ENCODE measurements at regions not wholly inside any gene's neighbourhood (a gene's known extent, or its start where the extent isn't known, plus 50 kb on each side); places are given as distances from the start of the nearest gene placed in this dataset.

DNA sequence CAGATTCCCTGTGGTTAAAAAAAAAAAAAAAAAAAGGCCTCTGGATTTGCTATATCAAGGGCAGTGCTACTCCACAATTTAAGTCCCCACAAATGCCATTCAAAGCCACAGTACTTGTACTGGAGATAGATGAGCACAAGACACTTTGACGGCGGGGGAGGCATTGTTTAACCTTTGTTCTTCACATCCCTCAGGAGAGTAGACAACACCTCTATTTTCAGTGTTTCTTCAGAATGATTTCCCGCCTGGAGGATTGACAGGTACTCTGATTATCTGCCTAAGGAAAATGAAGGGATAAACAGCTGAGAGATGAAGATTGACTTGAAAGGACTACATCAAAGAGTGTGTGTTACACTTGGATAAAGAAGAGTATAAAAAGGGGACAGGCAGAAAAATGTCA, 58.7 kb downstream of the OTOL1 start:
- no peak overlapping the region for H3K9ac ChIP-seq (ENCODE audit: low read length)
- no peaks in the 10 kb centered on the region for H3K27me3 ChIP-seq (ENCODE audit: control insufficient read depth, insufficient read depth, low read length)
- H3K9me3 ChIP-seq (ENCODE audit: control insufficient read depth, insufficient read depth, low read depth, low read length) = no peaks in the 10 kb centered on the region
- H3K27ac ChIP-seq (ENCODE audit: low read depth, low read length) = no peak overlapping the region
- peaks cover 9% of the 10 kb centered on the region; the same call in 1 of the 2 replicates for H3K4me1 ChIP-seq (ENCODE audit: control insufficient read depth, insufficient read depth, low read length)
- no peaks in the 10 kb centered on the region for H3K36me3 ChIP-seq (ENCODE audit: control insufficient read depth, insufficient read depth, low read length)
- no peak overlapping the region for H3K4me3 ChIP-seq (ENCODE audit: low read depth, low read length)

DNA sequence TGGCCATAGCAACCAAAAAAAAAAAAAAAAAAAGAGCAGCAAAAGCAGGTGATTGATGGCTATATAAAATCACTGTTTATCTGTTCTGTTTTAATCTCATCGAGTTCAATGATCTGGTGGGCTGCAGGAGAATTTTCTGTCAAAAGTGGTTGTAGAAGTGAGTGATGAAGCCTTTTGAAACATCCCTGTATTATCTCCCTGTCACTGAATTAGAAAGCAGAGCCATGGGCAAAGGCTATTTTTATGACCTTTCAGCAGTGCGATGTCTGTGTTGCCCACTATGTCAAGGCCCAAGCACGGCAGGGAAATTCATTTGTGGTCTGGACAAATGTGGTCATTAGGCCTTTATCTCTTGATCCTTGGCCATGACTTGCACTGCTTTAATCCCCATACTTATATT, 59.9 kb downstream of the OTOL1 start:
- Histone ChIP-seq H3K4me1 (ENCODE audit: control insufficient read depth, insufficient read depth, low read length) (peaks cover 9% of the 10 kb centered on the region; the same call in 1 of the 2 replicates), H3K9ac (ENCODE audit: low read length) (no peak overlapping the region), H3K9me3 (ENCODE audit: control insufficient read depth, insufficient read depth, low read depth, low read length) (no peaks in the 10 kb centered on the region), H3K27me3 (ENCODE audit: control insufficient read depth, insufficient read depth, low read length) (no peaks in the 10 kb centered on the region), H3K27ac (ENCODE audit: low read depth, low read length) (no peak overlapping the region), H3K36me3 (ENCODE audit: control insufficient read depth, insufficient read depth, low read length) (no peaks in the 10 kb centered on the region), H3K4me3 (ENCODE audit: low read depth, low read length) (no peak overlapping the region)

DNA sequence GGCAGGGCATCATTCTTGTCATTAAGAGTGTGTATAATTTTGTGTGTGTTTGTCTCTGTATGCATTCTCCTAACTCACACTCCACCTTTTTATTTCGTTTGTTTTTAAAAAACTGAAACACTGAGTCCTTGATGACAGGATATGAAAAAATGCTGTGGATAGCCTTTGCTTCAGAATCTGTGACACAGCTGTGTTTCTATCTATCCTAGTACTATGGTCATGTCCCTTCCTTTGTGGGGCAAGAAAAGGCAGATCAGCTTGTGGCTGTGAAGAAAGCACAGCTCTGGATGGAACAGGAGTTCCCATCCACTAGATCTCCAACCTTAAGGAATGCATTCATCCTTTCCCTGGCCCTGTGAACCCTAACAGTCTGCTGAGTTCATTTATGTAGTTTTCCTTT, 60.3 kb downstream of the OTOL1 start:
- Histone ChIP-seq H3K9ac (ENCODE audit: low read length) (no peak overlapping the region), H3K4me3 (ENCODE audit: low read depth, low read length) (no peak overlapping the region), H3K4me1 (ENCODE audit: control insufficient read depth, insufficient read depth, low read length) (peaks cover 9% of the 10 kb centered on the region; the same call in 1 of the 2 replicates), H3K27ac (ENCODE audit: low read depth, low read length) (no peak overlapping the region), H3K9me3 (ENCODE audit: control insufficient read depth, insufficient read depth, low read depth, low read length) (no peaks in the 10 kb centered on the region), H3K27me3 (ENCODE audit: control insufficient read depth, insufficient read depth, low read length) (no peaks in the 10 kb centered on the region), H3K36me3 (ENCODE audit: control insufficient read depth, insufficient read depth, low read length) (no peaks in the 10 kb centered on the region)

DNA sequence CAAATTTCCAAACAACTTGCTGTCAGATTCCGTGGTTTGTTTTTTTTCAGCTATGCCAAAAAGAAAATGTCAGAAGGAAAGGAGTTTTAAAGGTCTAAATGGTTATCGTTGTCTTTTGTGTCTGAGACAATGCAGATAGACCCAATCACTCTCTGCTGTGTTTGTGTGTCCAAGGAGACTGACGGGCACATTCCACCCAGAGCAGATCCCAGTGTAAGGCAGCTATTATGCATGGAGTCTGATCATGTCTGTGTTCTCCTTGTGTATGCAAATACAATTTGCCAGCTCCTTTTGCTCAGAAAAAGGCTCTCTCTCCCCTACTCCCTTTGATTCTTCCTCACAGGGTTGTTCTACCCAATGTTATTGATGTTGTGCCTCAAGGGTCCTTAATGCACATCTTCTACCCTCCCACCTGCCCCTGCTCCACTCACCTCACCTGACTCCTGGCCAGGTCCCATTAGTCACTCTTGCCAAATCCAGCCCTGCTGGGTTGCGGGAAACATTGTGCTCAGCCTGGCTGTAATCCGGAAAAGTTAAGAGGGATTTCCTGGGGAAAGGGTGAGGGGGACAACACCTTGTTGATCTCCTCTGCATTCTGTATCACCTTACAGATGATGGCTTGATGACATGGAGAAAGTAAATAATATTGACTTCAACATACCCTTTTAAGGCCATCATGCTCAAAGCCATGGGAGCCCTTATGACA, 61.0 kb downstream of the OTOL1 start:
- H3K4me1 ChIP-seq (ENCODE audit: control insufficient read depth, insufficient read depth, low read length) = peaks cover 9% of the 10 kb centered on the region; the same call in 1 of the 2 replicates
- no peak overlapping the region for H3K27ac ChIP-seq (ENCODE audit: low read depth, low read length)
- no peaks in the 10 kb centered on the region for H3K9me3 ChIP-seq (ENCODE audit: control insufficient read depth, insufficient read depth, low read depth, low read length)
- H3K9ac ChIP-seq (ENCODE audit: low read length) = no peak overlapping the region
- no peak overlapping the region for H3K4me3 ChIP-seq (ENCODE audit: low read depth, low read length)
- no peaks in the 10 kb centered on the region for H3K27me3 ChIP-seq (ENCODE audit: control insufficient read depth, insufficient read depth, low read length)
- H3K36me3 ChIP-seq (ENCODE audit: control insufficient read depth, insufficient read depth, low read length) = no peaks in the 10 kb centered on the region

DNA sequence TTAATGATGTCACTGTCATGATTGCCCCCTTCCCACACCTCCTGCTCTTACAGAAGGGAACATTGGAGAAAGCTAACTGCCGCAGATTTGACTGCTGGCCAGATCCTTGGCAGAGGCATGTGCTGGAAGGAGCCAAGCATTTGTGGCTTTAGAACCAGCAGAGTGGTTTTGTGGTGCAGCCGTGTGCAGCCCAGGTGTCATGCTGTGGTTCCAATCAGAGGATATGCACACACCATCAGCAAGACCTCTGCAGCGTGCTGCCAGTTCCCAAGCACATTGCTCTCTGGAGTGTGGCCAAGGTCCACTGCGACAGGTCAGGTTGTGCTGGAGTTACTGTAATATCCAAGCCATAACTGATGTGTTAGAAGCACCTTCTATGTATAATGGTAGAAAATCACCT, 61.6 kb downstream of the OTOL1 start:
- no peaks in the 10 kb centered on the region for H3K9me3 ChIP-seq (ENCODE audit: control insufficient read depth, insufficient read depth, low read depth, low read length)
- no peaks in the 10 kb centered on the region for H3K36me3 ChIP-seq (ENCODE audit: control insufficient read depth, insufficient read depth, low read length)
- H3K4me3 ChIP-seq (ENCODE audit: low read depth, low read length) = no peak overlapping the region
- H3K4me1 ChIP-seq (ENCODE audit: control insufficient read depth, insufficient read depth, low read length) = peaks cover 4% of the 10 kb centered on the region; the same call in 1 of the 2 replicates
- no peak overlapping the region for H3K9ac ChIP-seq (ENCODE audit: low read length)
- H3K27ac ChIP-seq (ENCODE audit: low read depth, low read length) = no peak overlapping the region
- H3K27me3 ChIP-seq (ENCODE audit: control insufficient read depth, insufficient read depth, low read length) = no peaks in the 10 kb centered on the region

DNA sequence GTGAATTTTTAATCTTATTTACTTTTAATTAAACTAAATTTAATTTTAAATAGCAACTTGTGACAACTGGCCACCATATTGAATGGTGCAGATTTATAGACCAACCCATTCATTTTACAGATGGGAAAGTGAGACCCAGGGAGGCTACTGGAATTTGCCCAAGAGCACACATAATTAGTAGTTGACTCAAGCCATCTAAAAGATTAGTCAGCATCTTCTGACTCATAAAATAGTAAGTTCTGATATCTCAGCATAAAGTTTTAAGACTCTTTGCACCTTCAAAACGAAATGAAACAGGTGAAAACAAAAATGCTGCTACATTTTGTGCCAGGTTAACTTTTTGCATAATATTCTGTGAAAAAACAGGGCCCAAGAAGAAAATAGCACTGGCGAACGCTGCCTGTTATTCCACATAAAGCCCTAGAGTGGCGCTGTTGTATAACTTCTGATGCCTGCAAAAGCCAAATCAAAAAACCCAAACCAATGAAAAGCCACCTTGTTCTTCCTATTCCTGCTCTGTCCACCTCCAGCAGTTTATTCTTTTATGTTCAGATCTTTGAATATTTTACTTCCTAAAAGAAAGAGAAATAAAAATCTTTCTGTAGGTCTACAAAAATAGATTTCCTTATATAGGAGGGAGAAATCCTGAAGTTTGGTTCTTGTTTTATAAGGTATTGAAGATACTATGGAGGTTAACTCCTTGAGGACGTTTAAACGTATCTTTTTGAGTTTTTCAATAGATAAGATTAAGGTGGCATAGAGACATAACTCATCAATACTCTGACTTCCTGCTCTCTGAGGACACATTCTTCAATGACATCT, 62.8 kb downstream of the OTOL1 start:
- Histone ChIP-seq H3K4me1 (ENCODE audit: control insufficient read depth, insufficient read depth, low read length) (0 out of 2 replicates have a peak, but pooled peaks cover 3% of the 10 kb centered on the region), H3K36me3 (ENCODE audit: control insufficient read depth, insufficient read depth, low read length) (no peaks in the 10 kb centered on the region), H3K9ac (ENCODE audit: low read length) (no peak overlapping the region), H3K4me3 (ENCODE audit: low read depth, low read length) (no peak overlapping the region), H3K9me3 (ENCODE audit: control insufficient read depth, insufficient read depth, low read depth, low read length) (no peaks in the 10 kb centered on the region), H3K27ac (ENCODE audit: low read depth, low read length) (no peak overlapping the region), H3K27me3 (ENCODE audit: control insufficient read depth, insufficient read depth, low read length) (no peaks in the 10 kb centered on the region)

DNA sequence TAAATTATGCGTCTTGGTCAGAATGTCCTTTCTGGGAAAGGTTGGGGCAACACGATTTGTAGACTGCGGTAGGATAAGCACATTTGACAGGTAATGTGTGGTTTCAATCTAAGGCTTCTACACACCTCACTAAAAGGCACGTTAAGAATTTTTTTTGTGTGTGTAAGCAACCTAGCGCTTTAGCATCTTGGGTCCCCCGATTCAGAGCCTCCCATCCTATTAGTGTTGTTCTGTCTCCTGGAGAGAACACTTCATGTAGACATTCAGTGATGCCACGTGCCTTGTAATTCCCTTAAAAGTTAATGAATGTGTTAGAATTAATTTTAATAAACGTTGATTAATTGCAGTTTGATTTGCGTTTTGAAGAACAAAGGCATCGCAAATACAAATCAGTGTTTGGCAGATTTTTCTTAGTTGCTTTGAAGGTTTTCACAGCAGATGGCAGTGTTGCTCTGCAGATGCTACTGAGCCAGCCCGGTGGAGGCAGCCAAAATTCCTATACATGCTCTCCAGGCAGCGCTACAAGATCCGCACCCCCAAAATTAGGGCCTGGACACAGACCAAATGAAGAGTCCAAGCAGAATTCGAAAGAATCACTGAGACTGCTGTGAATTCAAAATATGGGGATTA, 63.5 kb downstream of the OTOL1 start:
- Histone ChIP-seq H3K27ac (ENCODE audit: low read depth, low read length) (no peak overlapping the region), H3K27me3 (ENCODE audit: control insufficient read depth, insufficient read depth, low read length) (no peaks in the 10 kb centered on the region)

DNA sequence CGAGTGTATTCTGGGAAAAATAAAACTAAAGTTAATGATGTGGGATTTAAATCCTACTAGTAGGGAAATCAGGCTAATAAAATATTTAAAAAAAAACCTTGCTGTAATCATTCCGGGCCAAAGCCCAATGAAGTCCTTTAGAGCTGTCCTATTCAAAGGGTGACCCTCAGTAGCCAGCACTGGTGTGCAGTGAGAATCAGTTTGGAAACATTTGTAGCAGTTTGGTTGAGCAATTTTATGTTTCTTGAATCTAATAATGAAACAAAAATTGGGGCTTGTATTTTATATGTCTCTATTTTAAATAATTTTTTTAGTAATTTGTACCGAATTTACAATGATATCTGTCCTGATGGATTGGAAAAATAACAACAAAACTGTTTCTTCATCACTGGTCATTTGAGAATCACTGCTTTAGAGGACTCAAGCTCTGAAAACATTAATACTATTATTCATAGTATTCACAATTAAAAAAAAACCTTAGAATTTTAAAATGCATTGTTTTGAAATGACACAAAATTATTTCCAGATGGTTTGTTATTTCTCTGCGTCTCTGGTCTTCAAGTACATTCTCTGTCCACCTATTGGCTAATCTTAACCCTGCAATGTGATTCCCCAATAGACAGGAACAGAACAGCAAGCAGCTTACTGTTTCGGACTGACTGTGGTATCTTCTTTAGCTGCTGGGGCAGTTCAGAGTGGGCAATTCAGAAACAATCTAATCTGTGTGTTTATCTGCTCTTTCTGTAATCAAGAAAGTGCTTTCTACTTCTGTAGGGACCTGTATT, 71.2 kb downstream of the OTOL1 start:
- no peaks in the 10 kb centered on the region for H3K9me3 ChIP-seq (ENCODE audit: control insufficient read depth, insufficient read depth, low read depth, low read length)
- no peaks in the 10 kb centered on the region for H3K27me3 ChIP-seq (ENCODE audit: control insufficient read depth, insufficient read depth, low read length)
- no peak overlapping the region for H3K27ac ChIP-seq (ENCODE audit: low read depth, low read length)
- no peaks in the 10 kb centered on the region for H3K36me3 ChIP-seq (ENCODE audit: control insufficient read depth, insufficient read depth, low read length)
- no peak overlapping the region for H3K9ac ChIP-seq (ENCODE audit: low read length)
- H3K4me1 ChIP-seq (ENCODE audit: control insufficient read depth, insufficient read depth, low read length) = no peaks in the 10 kb centered on the region
- no peak overlapping the region for H3K4me3 ChIP-seq (ENCODE audit: low read depth, low read length)

More for the DNA sequence above, 63.5 kb downstream of the OTOL1 start:
- no peaks in the 10 kb centered on the region for H3K9me3 ChIP-seq (ENCODE audit: control insufficient read depth, insufficient read depth, low read depth, low read length)
- no peaks in the 10 kb centered on the region for H3K36me3 ChIP-seq (ENCODE audit: control insufficient read depth, insufficient read depth, low read length)
- H3K4me1 ChIP-seq (ENCODE audit: control insufficient read depth, insufficient read depth, low read length) = 0 out of 2 replicates have a peak, but pooled peaks cover 3% of the 10 kb centered on the region
- no peak overlapping the region for H3K9ac ChIP-seq (ENCODE audit: low read length)
- no peak overlapping the region for H3K4me3 ChIP-seq (ENCODE audit: low read depth, low read length)

DNA sequence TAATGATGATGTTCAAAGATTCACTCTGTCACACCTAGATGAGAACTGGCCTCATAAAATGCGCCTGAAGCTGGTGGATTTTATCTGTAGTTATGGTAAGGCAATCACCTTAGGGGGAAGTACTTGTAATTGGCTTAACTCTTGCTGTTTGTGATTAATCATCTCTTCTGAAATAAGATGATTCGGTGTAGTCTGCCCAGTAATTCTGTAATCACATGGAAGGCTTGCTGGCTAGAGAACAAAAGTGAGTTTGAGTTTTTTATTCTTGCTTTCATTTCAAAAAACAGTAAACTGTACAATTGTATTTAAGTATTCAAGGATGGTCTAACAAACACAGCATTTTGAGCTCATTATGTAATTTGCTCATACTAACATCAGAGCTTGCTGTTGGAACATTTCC, 72.1 kb downstream of the OTOL1 start:
- Histone ChIP-seq H3K4me1 (ENCODE audit: control insufficient read depth, insufficient read depth, low read length) (no peaks in the 10 kb centered on the region), H3K27me3 (ENCODE audit: control insufficient read depth, insufficient read depth, low read length) (no peaks in the 10 kb centered on the region), H3K9ac (ENCODE audit: low read length) (no peak overlapping the region), H3K9me3 (ENCODE audit: control insufficient read depth, insufficient read depth, low read depth, low read length) (no peaks in the 10 kb centered on the region), H3K4me3 (ENCODE audit: low read depth, low read length) (no peak overlapping the region), H3K36me3 (ENCODE audit: control insufficient read depth, insufficient read depth, low read length) (no peaks in the 10 kb centered on the region), H3K27ac (ENCODE audit: low read depth, low read length) (no peak overlapping the region)

DNA sequence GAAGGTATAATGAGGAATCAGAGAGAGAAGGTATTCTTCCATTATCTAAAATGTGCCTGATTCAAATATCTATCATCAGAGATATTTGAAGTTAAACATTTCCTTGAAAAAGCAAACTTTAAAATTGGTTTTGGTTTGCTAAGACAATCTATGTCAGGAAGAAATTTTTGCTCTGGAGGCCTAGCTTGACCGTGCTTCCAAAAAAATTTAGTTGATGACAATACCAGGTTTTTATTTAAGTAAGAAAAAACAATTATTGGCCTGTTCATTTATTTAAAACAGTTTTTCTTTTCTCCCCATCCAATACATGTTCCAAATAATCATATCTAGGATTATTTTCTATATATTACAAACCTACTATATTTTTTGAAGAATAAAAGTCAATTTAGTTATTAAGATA, 75.3 kb downstream of the OTOL1 start:
- Histone ChIP-seq H3K4me3 (ENCODE audit: low read depth, low read length) (no peak overlapping the region), H3K36me3 (ENCODE audit: control insufficient read depth, insufficient read depth, low read length) (no peaks in the 10 kb centered on the region), H3K9ac (ENCODE audit: low read length) (no peak overlapping the region), H3K27ac (ENCODE audit: low read depth, low read length) (no peak overlapping the region), H3K9me3 (ENCODE audit: control insufficient read depth, insufficient read depth, low read depth, low read length) (no peaks in the 10 kb centered on the region), H3K4me1 (ENCODE audit: control insufficient read depth, insufficient read depth, low read length) (no peaks in the 10 kb centered on the region), H3K27me3 (ENCODE audit: control insufficient read depth, insufficient read depth, low read length) (no peaks in the 10 kb centered on the region)
